ENCODE measurements at regions not wholly inside any gene's neighbourhood (a gene's known extent, or its start where the extent isn't known, plus 50 kb on each side); places are given as distances from the start of the nearest gene placed in this dataset.

DNA sequence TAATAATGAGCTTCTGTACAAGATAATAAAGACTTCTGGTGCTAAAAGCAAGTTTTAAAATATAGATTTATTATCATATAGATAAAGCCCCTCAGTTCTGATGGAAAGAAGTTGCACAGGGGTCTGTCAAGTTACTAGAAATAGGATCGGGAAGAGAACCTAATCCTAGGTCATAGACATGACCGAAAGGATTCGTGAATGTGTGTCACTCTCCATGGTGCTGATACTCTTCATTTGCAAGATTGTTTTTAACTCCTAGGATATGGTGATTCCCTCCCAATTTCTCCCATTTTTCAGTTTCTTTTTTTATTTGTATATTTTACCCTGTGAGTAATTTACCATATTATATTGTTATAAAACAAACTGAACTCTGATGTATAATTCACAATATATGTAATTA, 58.9 kb upstream of the CTNNA2 start:
- TF ChIP-seq, protein P1, sequence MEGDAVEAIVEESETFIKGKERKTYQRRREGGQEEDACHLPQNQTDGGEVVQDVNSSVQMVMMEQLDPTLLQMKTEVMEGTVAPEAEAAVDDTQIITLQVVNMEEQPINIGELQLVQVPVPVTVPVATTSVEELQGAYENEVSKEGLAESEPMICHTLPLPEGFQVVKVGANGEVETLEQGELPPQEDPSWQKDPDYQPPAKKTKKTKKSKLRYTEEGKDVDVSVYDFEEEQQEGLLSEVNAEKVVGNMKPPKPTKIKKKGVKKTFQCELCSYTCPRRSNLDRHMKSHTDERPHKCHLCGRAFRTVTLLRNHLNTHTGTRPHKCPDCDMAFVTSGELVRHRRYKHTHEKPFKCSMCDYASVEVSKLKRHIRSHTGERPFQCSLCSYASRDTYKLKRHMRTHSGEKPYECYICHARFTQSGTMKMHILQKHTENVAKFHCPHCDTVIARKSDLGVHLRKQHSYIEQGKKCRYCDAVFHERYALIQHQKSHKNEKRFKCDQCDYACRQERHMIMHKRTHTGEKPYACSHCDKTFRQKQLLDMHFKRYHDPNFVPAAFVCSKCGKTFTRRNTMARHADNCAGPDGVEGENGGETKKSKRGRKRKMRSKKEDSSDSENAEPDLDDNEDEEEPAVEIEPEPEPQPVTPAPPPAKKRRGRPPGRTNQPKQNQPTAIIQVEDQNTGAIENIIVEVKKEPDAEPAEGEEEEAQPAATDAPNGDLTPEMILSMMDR (IDR thresholded peaks at IDR 0.05) = no peak
- intact Hi-C loops (cut with DNase I) = no loop called here
- Histone ChIP-seq H3K27me3 (no peaks in the 10 kb centered on the region), H3K4me3 (no peak overlapping the region), H3K9me3 (no peaks in the 10 kb centered on the region), H3K27ac (no peak overlapping the region), H3K36me3 (no peaks in the 10 kb centered on the region), H3K4me1 (no peaks in the 10 kb centered on the region)
- no peak for DNase-seq (ENCODE audit: low spot score in 2 of 2)

DNA sequence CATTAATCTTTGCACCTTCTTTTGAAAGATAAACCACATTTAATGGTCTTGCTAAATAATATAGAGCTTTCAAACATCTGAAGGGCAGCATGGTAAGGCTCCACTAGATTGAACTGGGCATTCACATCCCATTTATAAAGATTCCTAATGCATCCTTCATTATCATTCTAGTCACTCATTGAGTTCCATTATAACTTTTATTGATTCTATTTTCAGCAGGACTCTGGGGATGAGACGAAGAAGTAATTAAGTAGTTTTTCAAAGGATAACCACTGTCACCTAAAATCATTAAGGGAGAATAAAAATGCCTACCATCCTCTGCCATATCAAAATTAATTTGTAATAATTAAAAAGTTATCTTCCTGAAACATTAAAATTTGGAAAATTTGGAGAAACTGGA, 60.2 kb upstream of the CTNNA2 start:
- TF ChIP-seq, protein P1 (IDR thresholded peaks at IDR 0.05) = no peak
- H3K9me3 ChIP-seq = no peaks in the 10 kb centered on the region
- intact Hi-C loops (cut with DNase I) = no loop called here
- no peaks in the 10 kb centered on the region for H3K4me1 ChIP-seq
- H3K27ac ChIP-seq = no peak overlapping the region
- no peaks in the 10 kb centered on the region for H3K36me3 ChIP-seq
- no peak for DNase-seq (ENCODE audit: low spot score in 2 of 2)
- H3K4me3 ChIP-seq = no peak overlapping the region
- no peaks in the 10 kb centered on the region for H3K27me3 ChIP-seq

DNA sequence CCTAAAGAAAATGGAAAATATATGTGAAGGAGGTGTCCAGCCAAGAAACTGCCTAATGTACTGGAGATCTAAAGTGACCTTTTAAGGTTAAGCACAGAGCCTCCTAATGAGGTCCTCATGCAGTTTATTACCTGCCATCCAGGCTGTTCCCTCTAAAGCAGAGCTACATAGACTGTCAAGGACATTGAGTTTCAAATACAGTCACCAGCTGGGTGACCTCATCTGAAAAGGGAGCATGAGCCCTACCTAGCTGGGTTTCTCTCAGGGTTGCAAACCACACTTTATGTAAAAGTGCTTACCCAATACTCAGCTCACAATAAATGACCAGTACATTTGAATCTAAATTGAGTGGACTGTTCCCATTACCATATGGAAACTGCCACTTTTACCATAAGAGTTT, 65.4 kb upstream of the CTNNA2 start:
- no peak for DNase-seq (ENCODE audit: low spot score in 2 of 2)
- TF ChIP-seq, protein P1 (IDR thresholded peaks at IDR 0.05) = no peak
- Histone ChIP-seq H3K36me3 (no peaks in the 10 kb centered on the region), H3K27ac (no peak overlapping the region), H3K4me1 (no peaks in the 10 kb centered on the region), H3K4me3 (no peak overlapping the region), H3K27me3 (no peaks in the 10 kb centered on the region), H3K9me3 (no peaks in the 10 kb centered on the region)
- intact Hi-C loops (cut with DNase I) = no loop called here

DNA sequence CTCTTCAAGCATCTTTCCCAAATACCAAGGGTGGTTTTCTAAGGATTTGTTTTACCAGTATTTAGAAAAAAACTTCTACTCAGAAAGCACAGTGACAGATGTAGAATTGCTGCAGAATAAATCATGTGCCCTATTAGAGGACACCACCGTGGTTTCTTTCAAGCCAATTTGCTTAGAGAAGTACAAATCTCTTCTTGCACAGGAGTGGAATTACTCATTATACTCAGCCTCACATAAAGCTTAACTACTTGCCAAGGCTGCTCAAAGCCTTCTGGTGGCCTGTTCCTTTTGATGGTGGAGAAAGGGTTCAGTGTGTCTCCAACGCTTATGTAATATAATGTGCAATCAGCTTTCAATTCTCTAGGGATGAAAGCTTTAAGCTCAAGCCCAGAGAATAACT, 66.5 kb upstream of the CTNNA2 start:
- no peak for DNase-seq (ENCODE audit: low spot score in 2 of 2)
- intact Hi-C loops (cut with DNase I) = no loop called here
- Histone ChIP-seq H3K36me3 (no peaks in the 10 kb centered on the region), H3K27me3 (no peaks in the 10 kb centered on the region), H3K9me3 (no peaks in the 10 kb centered on the region), H3K4me1 (no peaks in the 10 kb centered on the region), H3K4me3 (no peak overlapping the region), H3K27ac (no peak overlapping the region)
- TF ChIP-seq, protein P1 (IDR thresholded peaks at IDR 0.05) = no peak

DNA sequence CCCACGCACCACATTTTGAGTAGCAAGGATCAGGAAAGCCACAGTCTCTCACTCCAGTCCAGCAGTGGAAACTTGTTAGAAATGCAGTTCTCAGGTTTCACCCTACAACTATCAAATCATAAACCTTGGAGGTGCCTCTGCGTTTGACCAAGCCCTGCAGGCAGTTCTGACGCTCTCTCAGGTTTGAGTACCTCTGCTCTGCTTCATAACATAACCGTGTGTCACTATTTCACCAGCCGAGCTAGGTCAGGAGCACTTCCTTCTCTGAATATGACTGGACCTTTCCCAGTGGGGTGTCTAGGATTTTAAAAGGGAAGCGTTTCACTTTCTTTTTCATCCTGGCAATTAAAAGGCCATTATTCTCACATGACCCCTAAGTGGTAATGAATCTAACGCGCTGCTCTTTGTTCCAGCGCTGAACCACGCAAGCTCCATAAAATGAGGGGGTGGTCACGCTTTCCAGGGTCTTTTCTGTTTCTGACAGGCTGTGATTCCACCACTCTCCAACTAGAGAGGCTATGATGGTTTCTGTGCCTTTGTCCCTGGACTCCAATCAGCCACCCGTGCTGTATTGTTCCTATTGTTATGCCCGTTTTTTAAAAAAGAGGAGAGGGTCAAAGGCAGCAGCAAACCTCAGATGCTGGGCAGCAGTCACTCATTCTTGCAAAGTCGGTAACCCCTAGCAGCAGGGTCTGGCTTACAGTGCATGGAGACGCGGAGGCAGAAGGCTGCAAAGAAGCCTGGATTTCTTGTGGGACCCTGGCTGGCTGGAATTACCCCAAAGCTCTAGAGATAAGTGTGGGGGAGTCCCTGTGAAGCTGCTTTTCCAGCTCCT, 75.2 kb upstream of the CTNNA2 start:
- TF ChIP-seq, protein P1 (IDR thresholded peaks at IDR 0.05) = no peak
- no peaks in the 10 kb centered on the region for H3K27me3 ChIP-seq
- no peaks in the 10 kb centered on the region for H3K4me1 ChIP-seq
- DNase-seq (ENCODE audit: low spot score in 2 of 2) = no peak
- intact Hi-C loops (cut with DNase I) = no loop called here
- no peaks in the 10 kb centered on the region for H3K36me3 ChIP-seq
- H3K9me3 ChIP-seq = no peaks in the 10 kb centered on the region
- no peak overlapping the region for H3K27ac ChIP-seq
- no peak overlapping the region for H3K4me3 ChIP-seq
